Activated gamma-delta T cell treated with Interleukin-2 at 50 U/mL for 16 hours (primary cell): ENCODE measurements at regions not wholly inside any gene's neighbourhood (a gene's known extent, or its start where the extent isn't known, plus 50 kb on each side); places are given as distances from the start of the nearest gene placed in this dataset.
A peak's percentile ranks its signal among the peaks of the same experiment; 100 is the strongest.
"Not testable (repeated sequence)": the region's sequence is repeated elsewhere in the genome, so short reads cannot be mapped to it uniquely, and the experiment has no call there.

Source experiments
- DNase-seq: peaks from one replicate; pipeline ENCODE4 v3.0.0-alpha.2; 2020

DNA sequence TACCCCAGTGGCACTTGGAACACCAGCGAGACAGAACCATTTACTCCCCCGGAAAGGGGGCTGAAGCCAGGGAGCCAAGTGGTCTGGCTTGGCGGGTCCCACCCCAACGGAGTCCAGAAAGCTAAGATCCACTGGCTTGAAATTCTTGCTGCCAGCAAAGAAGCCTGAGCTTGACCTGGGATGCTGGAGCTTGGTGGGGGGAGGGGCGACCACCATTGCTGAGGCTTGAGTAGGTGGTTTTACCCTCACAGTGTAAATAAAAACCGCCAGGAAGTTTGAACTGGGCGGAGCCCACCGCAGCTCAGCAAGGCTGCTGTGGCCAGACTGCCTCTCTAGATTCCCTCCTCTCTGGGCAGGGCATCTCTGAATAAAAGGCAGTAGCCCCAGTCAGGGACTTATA is 62.8 kb downstream of the RPS24 start:
- peak; percentile 9 for DNase-seq

DNA sequence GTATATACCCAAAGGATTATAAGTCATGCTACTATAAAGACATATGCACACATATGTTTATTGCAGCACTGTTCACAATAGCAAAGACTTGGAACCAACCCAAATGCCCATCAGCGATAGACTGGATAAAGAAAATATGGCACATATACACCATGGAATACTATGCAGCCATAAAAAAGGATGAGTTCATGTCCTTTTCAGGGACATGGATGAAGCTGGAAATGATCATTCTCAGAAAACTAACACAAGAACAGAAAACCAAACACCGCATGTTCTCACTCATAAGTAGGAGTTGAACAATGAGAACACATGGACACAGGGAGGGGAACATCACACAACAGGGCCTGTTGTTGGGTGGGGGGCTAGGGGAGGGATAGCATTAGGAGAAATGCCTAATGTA is 68.9 kb downstream of the RPS24 start:
- DNase-seq, result not testable (repeated sequence)

DNA sequence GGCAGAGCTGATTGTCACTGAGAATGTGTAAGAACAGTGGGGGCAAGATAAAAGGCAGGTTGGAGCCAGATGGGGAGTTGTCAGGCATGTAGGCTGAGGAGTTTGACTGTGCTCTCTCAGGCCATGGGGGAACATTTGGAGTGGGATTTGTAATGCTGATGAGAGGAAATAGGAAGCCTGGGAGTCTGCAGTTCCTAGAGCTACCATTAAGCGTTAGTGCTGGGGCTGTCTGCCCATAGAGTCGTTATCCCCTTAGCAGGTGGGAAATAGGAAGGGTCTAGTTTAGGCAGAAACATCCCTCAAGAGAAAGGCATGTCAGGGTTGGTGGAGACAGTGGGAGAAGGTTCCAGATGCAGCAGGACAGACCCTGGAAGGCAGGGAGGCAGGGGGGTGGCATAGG is 75.5 kb downstream of the RPS24 start:
- no peak for DNase-seq

DNA sequence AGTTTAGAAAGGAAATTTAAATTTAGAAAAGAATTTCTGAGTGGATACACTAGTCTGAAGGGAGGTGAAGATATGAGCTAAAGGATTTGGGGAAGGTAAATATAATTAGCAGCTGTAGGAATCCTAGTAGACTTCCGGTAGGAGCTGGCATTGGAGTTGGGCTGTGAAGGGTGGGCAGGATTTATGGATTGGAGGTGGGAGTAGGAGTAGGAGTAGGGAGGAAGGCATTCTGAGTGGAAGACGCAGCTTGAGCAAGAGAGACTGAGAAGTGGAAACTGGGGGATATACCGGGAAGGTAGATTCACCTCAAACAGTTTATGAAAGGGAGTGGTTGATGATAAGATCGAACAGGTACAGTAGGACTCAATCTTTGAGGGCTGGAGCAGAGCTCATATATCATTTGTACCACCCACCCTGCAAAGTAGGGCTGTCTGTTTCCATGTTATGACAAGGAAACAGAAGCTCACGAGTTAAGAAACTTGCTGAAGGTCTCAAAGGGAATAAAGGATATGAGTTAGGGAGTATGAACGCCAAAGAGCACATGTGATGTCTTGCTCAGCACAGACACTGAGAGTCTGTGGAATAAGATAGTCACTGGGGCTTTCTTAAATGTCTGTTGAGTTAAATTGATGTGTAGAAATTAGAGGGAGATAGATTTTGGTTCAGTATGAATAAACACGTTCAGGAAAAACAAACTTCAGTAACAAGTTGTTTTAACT is 81.6 kb downstream of the RPS24 start:
- DNase-seq, result no peak

DNA sequence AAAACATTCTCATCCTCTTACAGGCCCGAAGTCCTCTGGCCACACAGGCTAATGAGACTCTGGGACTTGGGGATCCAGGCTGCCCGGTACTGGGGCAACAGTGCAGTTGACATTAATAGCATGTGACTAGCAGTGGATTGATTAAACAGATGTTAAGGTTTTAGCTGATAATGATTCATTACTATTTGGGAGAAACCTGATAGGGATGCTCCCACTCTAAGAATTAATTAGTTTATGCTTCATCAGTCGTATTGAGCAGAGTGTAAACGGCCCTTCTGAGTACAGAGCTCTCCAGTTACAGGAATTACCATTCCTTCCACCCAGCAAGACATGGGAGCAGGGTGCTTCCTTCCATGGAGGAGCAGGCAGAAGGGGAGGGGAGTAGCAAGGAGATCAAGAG is 82.7 kb downstream of the RPS24 start:
- DNase-seq, result no peak

DNA sequence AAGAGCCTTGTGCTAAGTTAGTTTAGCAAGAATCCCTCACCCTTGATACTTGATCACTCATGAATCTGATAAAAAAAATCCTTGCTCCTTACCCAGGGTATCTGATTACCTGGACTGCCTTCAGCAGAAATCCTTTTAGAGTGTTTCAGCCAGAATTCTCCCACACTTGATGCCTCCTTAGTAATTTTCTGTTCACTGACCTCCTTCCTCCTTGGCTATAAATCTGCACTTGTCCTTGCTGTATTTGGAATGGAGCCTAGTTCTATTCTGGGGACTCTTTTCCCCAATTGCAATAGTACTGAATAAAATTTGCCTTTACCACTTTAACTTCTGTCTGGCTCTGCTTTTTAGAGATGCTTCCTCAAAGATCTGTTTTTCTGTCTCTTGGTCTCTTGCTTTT is 84.9 kb downstream of the RPS24 start:
- no peak for DNase-seq

DNA sequence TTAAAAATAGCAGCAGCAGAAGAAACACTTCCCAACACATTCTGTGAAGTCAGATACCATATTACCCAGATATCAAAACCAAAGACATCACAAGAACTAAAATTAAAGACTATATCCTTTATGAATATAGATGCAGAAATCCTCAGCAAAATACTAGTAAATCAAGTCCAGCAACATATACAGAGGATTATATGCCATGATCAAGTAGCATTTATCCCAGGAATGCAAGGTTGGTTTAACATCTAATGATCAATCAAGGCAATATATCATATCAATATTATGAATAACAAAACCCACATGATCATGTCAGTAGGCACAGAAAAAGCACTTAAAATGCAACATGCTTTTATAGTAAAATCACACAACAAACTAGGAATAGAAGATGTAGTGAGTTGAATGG is 88.1 kb downstream of the RPS24 start:
- DNase-seq, result no peak

DNA sequence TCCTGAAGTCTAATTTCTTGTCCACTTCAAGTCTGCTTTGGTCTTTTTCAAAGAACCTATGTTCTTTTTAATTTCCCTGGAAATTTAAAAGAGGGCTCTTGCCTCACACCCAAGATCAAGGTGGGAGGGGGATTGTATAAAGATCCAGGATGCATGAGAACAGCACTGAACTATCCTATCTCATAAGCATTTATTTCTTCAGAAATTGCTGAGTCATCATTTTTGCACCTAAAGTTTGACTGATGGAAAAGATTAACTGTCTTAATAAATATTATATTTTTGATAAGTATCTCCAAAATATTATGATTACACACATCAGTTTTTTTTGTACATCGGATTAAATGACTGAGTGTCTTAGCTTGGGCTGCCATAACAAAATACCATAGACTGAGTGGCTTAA is 90.5 kb downstream of the RPS24 start:
- DNase-seq, result no peak

DNA sequence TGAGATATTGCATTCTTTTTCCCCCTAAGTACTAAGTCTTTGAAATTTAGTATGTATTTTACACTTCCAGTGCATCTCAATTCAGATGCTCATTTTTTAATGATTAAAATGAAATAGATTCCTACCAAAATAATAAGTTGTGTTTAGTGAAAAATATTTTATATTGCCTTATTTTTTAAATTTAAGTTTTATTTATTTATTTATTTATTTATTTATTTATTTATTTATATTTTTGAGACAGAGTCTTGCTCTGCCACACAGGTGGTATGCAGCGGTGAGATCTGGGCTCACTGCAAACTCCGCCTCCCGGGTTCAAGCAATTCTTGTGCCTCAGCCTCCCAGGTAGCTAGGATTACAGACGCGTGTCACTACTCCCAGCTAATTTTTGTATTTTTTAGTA is 95.5 kb downstream of the RPS24 start:
- no peak for DNase-seq

DNA sequence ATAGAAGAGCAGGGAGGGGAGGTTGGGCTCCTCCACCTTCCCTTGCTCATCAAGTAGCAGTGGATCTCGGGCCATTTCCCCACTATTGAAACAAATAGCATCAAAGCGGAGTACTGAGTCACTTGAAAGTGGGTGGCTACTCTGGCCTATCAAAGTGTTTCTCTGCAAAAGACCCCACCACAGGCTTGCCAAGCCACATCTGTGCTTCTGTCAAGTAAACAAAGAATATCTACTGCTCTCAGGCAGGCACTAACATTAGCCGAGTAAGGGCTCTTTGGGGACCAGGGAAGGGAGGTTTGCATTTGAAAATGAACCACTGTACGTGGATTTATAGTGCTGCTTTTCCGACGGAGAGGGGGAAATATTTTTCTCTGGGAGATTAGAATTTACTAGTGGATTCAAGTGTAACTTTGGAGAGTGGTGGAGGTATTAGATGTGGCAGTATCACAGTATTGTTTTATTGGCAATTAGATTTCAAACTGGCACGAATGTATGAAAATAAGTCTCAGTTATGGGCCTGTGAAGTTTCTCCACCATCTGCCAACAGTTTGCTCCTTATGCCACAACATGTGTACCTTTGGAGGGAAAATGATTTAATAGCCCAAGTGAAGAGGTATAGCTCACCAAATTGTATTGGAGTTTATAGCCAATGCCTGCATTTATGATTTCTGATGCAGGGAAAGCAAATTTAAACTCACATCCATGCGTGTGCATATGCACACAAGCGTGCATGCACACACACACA is 97.5 kb downstream of the RPS24 start:
- no peak for DNase-seq

DNA sequence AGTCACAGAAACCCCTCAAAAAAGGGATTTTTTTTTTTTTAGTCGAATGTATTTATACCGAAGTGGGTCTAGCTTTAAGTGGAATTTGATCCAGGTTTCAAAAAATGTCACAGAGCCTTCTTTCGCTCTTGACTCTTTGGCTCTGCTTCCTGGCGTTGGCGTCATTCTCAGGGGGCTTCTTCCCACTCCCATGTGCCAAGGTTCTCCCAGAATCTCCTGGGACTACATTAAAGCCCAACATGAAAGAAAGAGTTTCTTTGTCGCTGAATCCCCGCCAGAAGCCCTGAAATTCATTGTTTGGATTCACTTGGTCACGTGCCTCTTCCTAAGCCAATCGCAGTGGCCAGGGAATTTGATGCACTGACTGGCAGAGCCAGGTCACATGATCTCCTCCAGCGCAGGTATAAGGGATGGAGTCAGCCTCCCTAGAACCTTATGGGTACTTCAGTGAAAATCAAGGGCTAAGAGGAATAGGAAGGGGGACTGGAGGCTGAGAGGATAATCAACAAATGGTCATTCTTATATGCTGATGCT is 101.2 kb downstream of the RPS24 start:
- DNase-seq, result no peak

DNA sequence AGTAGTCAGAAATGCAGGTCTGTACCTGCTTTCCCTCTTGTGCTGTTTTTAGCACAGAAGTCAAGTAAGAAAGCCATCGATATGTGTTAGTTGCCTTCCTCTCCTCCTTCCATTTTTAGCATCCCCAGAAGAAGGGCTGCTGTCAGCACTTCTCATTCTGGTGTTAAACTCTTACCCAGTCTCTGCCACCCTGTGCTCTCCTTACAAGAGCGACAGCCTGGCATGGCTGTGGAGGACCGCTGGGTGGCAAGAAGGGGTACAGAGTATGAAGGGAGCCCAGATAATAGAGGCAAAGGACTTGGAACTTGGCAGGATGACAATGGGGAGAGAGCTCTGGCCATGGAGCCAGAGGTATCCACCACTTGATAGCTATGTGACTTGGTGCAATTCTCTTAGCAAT is 103.5 kb downstream of the RPS24 start:
- DNase-seq, result no peak

DNA sequence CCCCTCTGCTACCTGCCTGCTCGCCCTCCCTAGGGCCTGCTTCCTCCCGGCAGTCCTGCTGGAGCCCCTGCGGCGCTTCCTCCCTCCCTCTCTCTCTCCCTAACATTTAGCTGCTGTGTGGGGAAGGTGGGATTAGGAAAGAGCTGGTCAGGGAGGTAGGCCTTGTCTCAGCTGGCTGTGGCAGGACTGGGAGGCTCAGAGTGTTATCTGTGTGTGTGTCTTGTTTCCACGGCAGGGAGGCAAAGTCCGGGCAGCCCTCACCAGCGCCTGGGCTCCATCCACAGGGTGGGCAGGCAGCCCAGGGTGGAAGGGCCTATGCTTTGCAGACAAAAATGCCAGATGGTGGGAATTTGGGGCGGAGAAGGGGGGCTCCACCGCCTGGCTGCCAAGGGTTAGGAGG is 105.7 kb downstream of the RPS24 start:
- no peak for DNase-seq

DNA sequence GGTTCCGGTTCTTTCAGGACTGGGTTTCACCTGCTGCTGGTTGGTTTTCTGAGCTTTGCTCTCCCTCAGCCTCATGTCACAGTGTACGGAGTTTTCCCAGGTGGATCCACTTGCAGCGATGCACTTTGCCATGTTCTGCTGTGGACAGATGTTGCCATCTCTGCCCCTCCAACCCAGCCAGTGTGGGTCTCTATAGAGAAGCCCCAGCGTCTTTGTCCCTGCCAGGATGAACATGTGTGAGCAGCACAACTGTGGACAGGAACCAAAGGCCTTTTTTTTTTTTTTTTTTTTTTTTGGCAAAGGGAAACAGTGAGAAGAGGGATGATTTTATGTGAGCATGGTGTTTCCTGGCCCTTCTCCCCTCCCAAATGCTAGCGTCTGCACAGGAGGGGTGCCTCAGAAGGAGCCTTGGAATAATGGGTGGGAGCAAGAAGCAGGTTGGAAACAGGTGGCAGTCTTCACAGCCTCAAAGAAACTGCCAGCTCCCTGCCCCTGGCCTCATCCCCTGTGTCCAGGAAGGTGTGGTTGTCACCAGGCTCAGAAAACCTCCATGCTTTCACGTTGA is 106.5 kb downstream of the RPS24 start:
- DNase-seq, result no peak

DNA sequence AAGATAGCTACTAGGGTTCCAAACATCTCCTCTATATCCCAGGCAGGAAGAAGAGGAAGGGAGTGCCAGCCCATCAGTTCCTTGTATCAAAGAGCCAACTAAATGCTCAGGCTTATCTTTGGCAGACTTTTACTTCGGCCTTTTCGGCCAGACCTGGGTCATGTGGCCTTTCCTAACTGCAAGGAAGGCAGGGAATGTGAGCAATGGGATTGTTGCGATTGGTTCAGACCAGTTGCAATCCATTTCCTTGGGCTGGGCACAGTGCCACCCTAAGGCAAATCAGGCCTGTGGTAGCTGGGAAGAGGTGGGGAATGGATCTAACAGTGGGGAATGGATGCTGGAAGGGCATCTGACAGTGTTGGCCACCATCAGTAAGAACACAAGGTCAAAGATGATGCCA is 109.9 kb downstream of the RPS24 start:
- no peak for DNase-seq

DNA sequence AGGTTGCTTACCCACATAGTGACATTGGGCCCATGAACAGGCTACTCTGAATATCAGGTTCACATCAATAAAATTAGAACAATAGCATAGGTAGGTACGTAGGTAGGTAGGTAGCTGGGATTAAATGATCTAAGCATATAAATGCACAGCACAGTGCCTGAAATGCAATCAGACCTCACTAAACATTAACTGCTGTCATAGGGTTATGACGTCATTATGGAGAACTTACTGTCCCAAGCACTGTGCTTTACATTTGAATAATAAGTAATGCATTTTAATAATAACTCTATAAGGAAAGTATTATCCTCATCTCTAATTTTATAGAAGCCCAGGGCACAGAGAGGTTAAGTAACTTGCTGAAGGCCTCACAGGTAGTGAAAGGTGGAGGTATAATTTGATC is 112.5 kb downstream of the RPS24 start:
- DNase-seq, result no peak

DNA sequence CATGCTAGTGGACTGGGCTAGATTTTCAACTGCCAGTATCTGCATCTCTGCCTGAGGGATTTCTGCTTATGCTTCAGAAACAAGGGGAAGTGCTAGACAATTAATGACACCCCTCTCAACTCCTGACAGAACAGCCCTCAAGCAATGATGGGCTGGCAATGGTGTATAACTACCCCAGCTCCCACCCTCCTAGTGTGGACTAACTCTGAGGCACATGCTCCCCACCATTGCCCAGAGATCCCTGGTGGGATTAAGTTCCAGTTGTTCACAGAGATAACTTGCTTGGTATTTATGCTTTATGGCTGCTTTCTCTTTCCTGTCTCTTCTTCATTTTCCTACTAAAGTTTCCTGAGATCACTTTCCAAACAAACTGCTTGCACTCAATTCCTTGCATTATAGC is 113.5 kb downstream of the RPS24 start:
- DNase-seq, result no peak

DNA sequence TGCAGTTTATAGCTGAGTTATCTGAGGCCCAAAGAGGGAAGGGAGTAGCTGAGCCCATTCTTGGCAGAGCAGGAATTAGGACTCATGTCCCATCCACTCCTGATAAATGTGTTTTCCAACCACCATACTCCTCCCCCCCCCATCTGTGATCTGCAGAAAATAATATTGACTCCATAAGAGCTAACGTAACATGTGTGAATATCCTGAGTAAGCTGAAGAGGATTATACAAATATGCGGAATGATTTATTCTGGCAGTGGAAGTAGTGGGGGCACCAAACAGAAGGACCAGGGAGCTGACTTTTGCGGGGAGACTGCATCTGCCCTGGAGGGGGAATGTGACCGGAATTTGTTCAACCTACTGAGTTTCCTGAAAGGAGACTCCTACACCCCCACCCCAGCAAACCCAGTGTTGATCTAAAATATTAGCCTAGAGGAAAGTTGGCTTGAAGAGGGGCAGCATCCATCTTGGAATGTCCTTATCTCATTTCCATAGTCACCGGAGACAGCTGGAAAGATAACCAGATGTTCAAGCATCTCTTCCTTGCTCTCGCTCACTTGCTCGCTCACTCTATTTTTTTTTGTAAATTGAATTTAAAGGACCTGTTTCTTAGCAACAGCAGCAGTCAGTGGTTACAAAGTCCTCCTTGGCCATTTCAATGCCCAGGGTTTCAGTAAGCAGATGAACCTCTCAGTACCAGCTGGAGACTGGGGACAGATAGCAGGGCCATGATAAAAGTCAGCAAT is 114.7 kb downstream of the RPS24 start:
- DNase-seq, result no peak

DNA sequence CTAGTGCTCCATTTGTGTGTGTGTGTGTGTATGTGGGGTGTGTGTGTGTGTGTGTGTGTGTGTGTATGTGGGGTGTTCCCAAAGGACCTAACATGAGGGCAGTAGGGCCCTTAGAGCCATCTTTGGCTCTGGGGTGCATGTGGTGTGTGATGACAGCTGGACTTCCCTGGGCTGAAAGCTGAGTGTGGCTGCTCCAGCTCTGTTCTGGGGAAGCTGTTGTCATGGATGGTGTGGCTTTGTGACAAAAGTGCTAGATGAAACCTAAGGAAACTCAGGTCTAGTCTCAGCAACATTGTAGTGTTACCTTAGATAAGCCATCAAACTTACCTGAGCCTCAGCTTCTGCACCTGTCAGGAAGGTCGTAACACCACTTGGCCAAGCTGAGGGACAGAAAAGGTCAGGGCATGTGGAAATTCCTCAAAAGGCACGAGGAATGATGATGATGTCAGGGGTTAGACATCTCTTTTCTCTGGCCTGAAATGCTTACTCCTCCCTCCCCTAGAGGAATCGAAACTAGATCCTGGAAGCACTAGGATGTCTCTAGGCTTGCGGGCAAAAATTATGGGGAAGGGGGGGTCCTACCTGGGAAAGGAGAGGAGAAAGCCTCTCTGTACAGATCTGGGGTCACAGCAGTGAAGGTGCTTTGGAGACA is 115.4 kb downstream of the RPS24 start:
- DNase-seq, result no peak

DNA sequence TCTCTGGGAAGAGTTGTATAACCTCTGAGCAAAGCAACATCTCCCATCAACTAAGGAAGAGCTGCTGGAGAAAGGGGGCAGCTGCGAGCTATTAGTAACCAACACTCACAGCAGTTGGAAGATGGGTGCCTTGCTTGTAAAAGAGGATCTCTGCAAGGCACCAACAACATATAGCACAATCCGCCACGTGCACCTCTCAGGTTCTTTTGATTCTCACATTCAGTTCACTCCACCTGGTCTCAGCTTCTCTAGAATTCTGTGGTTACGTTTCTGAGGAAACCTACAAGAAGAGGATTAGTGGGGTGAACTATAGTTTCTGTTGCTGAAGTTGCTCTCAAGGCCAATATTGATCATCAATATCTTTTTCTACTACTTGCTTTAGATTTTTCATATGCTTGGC is 117.1 kb downstream of the RPS24 start:
- no peak for DNase-seq

DNA sequence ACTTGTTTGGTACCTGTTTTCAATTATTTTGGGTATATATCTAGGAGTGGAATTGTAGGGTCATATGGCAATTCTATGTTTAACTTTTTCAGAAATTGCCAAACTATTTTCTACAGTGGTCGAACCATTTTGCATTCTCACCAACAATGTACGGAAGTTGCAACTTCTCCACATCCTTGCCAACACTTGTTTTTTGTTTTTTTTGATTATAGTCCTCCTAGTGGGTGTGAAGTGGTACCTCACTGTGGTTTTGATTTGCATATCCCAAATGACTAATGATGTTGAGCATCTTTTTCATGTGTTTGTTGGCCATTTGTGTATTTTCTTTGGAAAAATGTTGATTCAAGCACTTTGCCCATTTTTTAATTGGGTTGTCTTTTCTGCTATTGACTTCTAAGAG is 122.1 kb downstream of the RPS24 start:
- DNase-seq, result no peak

DNA sequence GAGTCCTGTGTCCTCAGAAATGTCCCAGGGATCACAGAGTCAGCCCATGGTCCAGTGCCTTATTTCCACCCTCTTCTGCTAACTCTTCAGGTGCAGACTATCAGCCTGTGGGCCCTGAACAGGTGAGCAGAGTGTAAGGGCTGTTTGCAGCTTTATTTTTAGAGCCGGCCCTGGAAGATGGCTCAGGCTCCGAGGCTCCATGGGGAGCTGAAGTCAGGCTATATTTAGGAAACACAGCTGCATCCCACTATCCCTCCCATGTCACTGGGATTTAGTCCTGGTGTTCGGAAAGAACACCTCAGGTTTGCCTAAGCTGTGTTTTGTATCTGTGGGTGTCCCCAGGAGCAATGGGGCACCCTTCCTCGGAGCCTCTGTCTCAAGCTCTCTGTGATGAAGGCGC is 126.9 kb downstream of the RPS24 start:
- DNase-seq, result no peak

DNA sequence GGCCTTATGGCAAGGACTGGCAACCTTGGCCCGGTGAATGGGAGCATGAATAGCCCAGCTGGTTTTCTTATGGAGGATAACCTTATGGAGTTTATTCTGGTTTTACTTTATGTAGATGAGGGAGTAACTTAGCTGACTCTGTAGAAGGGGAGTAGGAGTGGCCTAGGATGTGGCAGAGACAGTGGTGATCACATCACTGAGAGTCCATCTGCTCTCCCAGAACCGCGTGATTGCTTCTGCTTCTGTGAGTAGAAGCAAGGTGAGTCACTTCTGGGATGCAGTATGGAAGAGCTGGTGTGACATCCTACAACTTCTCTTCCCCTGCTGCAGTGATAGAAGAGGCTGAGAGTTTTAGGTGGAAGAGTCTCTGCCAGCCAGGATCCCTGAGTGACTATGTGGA is 129.2 kb downstream of the RPS24 start:
- no peak for DNase-seq
